GM19467 (cell line): ENCODE measurements at regions not wholly inside any gene's neighbourhood (a gene's known extent, or its start where the extent isn't known, plus 50 kb on each side); places are given as distances from the start of the nearest gene placed in this dataset.

Experiments used
- ATAC-seq: cut with Tn5 transposase; IDR thresholded peaks from one replicate; pipeline ENCODE4 v1.9.1; 2021; ENCODE audit warnings: mild to moderate bottlenecking, moderate library complexity; ENCODE audit not compliant: unreplicated experiment

- ATAC-seq: peak; percentile 84
Observed at GRCh38 chr3:18740631-18741583, 315.8 kb upstream of the SATB1 start.

DNA sequence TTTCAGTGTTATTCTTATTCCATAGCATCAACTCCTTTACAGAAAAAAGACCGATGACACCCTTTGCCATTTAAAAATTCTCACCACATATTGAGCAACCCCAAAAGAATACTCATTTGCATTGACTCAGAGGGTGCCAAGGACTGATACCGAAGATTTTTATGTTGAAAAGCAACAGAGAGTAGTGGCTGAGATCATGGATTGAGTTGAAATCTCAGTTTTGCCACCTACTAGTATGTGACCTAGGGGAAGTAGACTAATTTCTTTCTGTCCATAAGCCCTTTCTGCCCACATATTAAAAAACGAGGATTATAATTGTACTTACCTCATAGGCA, 313.9 kb upstream of the SATB1 start:
- no peak for ATAC-seq

- ATAC-seq: no peak
Observed at GRCh38 chr3:18738393-18739098, 313.4 kb upstream of the SATB1 start.

- no peak for ATAC-seq
Observed at GRCh38 chr3:18735005-18735404, 309.9 kb upstream of the SATB1 start.

- ATAC-seq: no peak
Observed at GRCh38 chr3:18734309-18734708, 309.2 kb upstream of the SATB1 start.

DNA sequence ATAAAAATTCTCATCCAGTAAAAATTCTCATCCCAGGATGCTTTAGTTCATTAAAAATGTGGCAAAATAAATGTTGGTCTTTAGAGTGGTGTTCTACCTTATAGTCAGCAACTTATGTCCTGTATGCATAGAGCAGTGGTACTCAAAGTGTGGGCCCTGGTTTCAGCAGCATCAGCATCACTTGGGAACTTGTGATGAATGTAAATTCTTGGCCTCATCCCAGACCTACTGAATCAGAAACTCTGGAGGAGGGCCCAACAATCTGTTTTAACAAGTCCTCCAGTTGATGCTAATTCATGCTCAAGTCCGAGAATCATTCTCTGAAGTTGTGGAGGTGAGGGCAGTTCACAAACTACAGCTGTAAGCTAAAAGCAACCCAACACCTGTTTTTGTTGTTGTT, 307.3 kb upstream of the SATB1 start:
- no peak for ATAC-seq

DNA sequence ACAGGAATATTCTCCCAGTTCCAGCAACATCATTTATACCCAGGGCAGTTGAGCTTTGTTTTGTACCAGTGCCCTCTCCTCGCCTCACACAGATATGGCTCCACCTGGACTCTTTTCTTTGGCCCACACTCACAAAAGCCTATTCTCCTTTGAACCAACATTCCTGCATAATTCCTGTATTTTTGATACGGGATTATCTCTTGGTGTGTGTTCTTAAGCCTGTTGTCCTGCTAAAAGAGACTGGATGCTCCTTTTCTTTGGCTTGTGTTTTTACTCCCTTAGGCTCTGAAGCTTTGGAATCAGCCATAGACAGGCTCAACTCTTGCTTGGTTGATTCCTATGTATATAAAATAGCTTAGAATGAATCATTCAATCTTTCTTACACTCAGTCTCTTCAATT, 305.4 kb upstream of the SATB1 start:
- ATAC-seq: no peak

DNA sequence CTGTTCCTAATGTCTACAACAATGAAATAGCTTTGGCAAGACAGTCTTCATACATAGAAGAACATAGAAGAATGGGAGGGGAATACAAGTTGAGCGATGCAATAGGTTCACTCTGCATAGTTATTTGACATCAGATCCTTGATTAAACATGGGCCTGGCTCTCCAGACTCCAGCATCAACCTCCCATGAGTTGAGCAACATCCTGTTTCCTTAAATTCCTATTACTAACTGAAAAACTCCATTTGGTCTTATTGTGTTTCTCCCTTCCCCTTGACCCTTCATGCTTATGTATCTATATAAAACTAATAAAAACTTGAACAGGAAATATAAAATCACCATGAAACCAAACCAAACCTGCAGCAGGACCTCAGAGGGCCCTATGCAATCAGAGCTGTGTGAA, 304.5 kb upstream of the SATB1 start:
- ATAC-seq: no peak

- no peak for ATAC-seq
Observed at GRCh38 chr3:18725668-18726407, 300.7 kb upstream of the SATB1 start.

GRCh38 chr3:18724456-18724855, 299.3 kb upstream of the SATB1 start:
- ATAC-seq: no peak

DNA sequence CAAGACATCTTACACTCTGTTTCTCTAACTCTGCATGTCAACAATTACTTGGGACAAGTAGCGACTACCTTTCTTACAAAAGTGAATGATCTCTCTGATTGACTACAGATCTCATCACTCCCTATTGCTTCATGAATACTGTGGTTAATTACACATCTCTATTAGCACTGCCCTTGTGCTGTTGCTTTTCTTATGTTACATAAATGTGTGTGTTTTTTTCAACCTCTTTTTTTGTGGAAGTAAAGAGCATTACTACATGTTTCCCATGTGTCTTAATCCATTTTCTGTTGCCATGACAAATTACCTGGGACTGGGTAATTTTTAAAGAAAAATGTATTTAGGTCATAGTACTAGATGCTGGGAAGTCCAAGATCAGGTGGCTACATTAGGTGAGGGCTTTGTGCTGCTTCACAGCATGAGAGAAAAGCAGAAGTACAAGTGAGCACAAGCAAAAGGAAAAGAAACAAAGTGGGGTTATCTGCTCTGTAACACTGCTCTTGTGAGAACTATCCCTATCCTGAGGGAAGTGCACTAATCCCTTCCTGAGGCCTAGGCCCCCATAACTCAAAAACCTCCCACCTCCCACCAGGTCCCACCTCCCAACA, 298.2 kb upstream of the SATB1 start:
- no peak for ATAC-seq

DNA sequence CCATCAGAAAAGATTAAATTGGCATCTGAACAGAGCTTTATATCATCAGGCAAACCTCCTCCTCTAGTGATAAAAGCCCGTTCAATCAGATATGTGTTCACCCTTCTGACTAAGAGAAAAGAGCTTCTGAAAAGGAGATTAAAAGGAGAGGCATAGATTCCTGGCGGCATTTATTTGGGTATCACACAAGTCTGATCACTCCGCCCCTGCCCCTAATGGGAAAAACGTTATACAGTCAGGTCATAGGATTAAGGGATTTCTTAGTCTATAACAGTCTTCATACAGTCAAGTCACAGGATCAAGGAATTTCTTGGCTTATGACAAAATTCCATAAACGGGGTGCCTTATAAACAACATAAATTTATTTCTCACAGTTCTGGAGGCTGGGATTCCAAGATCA, 295.4 kb upstream of the SATB1 start:
- no peak for ATAC-seq

- ATAC-seq: no peak
Observed at GRCh38 chr3:18717598-18717997, 292.5 kb upstream of the SATB1 start.

DNA sequence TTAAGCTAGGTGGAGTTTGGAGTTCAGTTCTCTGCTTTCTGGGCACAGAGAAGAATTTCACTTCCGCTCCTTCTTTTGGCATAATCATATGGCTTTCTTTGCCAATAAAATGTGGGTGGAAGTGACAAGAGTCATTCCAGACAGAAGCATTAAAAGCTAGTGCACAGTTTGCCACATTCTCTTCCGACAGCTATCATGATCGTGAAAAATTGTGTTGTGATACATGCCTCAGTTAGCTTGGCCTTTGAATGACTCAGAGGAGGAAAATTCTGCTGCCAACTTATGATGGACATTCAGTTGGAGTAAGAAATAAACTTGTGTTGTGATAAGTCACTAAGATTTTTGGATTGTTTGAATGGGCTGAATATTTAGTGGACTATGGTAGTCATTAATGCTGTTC, 291.7 kb upstream of the SATB1 start:
- ATAC-seq: no peak

GRCh38 chr3:18716101-18716500, 291.0 kb upstream of the SATB1 start:
- ATAC-seq: no peak

GRCh38 chr3:18715208-18715607, 290.1 kb upstream of the SATB1 start:
- ATAC-seq: no peak

- ATAC-seq: no peak
Observed at GRCh38 chr3:18713577-18713951, 288.4 kb upstream of the SATB1 start.

- no peak for ATAC-seq
Observed at GRCh38 chr3:18712713-18713576, 287.8 kb upstream of the SATB1 start.

- ATAC-seq: no peak
Observed at GRCh38 chr3:18704326-18704725, 279.2 kb upstream of the SATB1 start.

- no peak for ATAC-seq
Observed at GRCh38 chr3:18703798-18704197, 278.7 kb upstream of the SATB1 start.
